Mammary epithelial cell (primary cell): ENCODE measurements at regions not wholly inside any gene's neighbourhood (a gene's known extent, or its start where the extent isn't known, plus 50 kb on each side); places are given as distances from the start of the nearest gene placed in this dataset.

Experiments
- CTCF ChIP-seq, 2 donors: IDR thresholded peaks in 1 of 2; conservative IDR thresholded peaks in 1 of 2; 2 replicates each; pipeline ENCODE4 v1.5.1; 2011 to 2012; ENCODE audit warnings: inconsistent platforms in 2 of 2, low read length in 2 of 2, mild to moderate bottlenecking in 2 of 2, control low read depth in 1 of 2, low read depth in 1 of 2; ENCODE audit not compliant: insufficient read depth in 1 of 2; ENCODE audit errors: extremely low read depth in 1 of 2
- EZH2 ChIP-seq: IDR thresholded peaks from 2 replicates; pipeline ENCODE4 v1.6.1; 2012; ENCODE audit warnings: low read length, inconsistent platforms, borderline replicate concordance

- no peak for TF ChIP-seq CTCF (conservative IDR thresholded peaks at IDR 0.05 in 1 of 2, IDR thresholded peaks at IDR 0.05 in 1 of 2; ENCODE audit: extremely low read depth in 1 of 2, insufficient read depth in 1 of 2, low read depth in 1 of 2, low read length in 2 of 2)
- no peak for TF ChIP-seq EZH2
These were observed 250.5 kb upstream of the PDE4D start for GRCh38 chr5:60143942-60144549.
